ENCODE measurements at regions not wholly inside any gene's neighbourhood (a gene's known extent, or its start where the extent isn't known, plus 50 kb on each side); places are given as distances from the start of the nearest gene placed in this dataset.

- no peak for TF ChIP-seq EZH2 (IDR thresholded peaks at IDR 0.05; ENCODE audit: low read depth)
- TF ChIP-seq CTCF (conservative IDR thresholded peaks at IDR 0.05): no peak
These were observed 157.6 kb upstream of the PLXNA4 start for GRCh38 chr7:132733860-132734259.

All from PC-9 (cell line).